Right lobe of liver (tissue), 6 donors: ENCODE measurements at regions not wholly inside any gene's neighbourhood (a gene's known extent, or its start where the extent isn't known, plus 50 kb on each side); places are given as distances from the start of the nearest gene placed in this dataset.
"Not testable (repeated sequence)": the region's sequence is repeated elsewhere in the genome, so short reads cannot be mapped to it uniquely, and the experiment has no call there.

Experiments used
- ATAC-seq, 4 donors: fragments of 200-7000 bp; cut with Tn5 transposase; one replicate each; pipeline ENCODE4 v1.9.1; 2020; ENCODE audit warnings: mild to moderate bottlenecking in 4 of 4, moderate library complexity in 4 of 4
- DNase-seq, 3 donors: peaks; one replicate each; pipeline ENCODE4 v3.0.0-alpha.2; 2020
- H3K27ac ChIP-seq, 3 donors: fragments of 200-600 bp; one replicate each; pipeline ENCODE4 v1.8.0; 2022
- H3K27me3 ChIP-seq, 2 donors: fragments of 200-600 bp; one replicate each; pipeline ENCODE4 v1.8.0; 2022
- H3K36me3 ChIP-seq, 4 donors: fragments of 200-600 bp; sonication (generic) in 1 of 4; one replicate each; pipeline versions ENCODE4 v1.5.1 to v1.8.0; 2017 to 2022; ENCODE audit warnings: control low read depth in 1 of 4
- H3K4me1 ChIP-seq, 4 donors: fragments of 200-600 bp; sonication (generic) in 1 of 4; one replicate each; pipeline versions ENCODE4 v1.5.1 to v1.8.0; 2017 to 2022; ENCODE audit warnings: control low read depth in 1 of 4
- H3K4me3 ChIP-seq, 3 donors: fragments of 200-600 bp; one replicate each; pipeline ENCODE4 v1.8.0; 2022
- H3K9me3 ChIP-seq, 4 donors: fragments of 200-600 bp; sonication (generic) in 1 of 4; one replicate each; pipeline versions ENCODE4 v1.5.1 to v1.8.0; 2017 to 2022; ENCODE audit warnings: control low read depth in 1 of 4
- CTCF ChIP-seq, 4 donors: fragments of 200-600 bp in 3 of 4; fragments of 450-650 bp in 1 of 4; IDR thresholded peaks; one replicate each; pipeline versions ENCODE4 v1.5.1 to v1.8.0; 2016 to 2022; ENCODE audit warnings: antibody characterized with exemption in 4 of 4, mild to moderate bottlenecking in 2 of 4
- POLR2A ChIP-seq: fragments of 450-650 bp; IDR thresholded peaks from one replicate; pipeline ENCODE4 v1.6.1; 2017; ENCODE audit warnings: antibody characterized with exemption, mild to moderate bottlenecking
- WGBS: methylation state at CpG from one replicate; pipeline ENCODE4 v1.1.6; 2018; ENCODE audit warnings: low coverage, low lambda C conversion rate; ENCODE audit not compliant: insufficient coverage; ENCODE audit errors: missing lambda C conversion rate; 5-methylcytosine and 5-hydroxymethylcytosine counted together
- intact Hi-C, 2 donors: fragments of 100-400 bp; cut with DNase I; formaldehyde crosslinking; loops; one replicate each; pipeline versions ENCODE4 v1.11.2 to v1.14.1; 2022
- donor health status: DM: no; HTN: yes; CAD: no.
- donor health status: DM: no; HTN: no; CAD: no.
- donor health status: DM: no; HTN: no; CAD: no.
- donor health status: DM: no; HTN: yes; CAD: no.
- donor health status: DM: no; HTN: yes; CAD: no.

- TF ChIP-seq CTCF (IDR thresholded peaks at IDR 0.05): no peak
- H3K4me1 ChIP-seq: no peaks in the 10 kb centered on the region
- ATAC-seq (no peak), DNase-seq (no peak)
- H3K27ac ChIP-seq: no peak overlapping the region
- intact Hi-C loops: no loop called here
- peaks cover 0 to 5% of the 10 kb centered on the region in 2 donors for H3K27me3 ChIP-seq
- no peaks in the 10 kb centered on the region for H3K9me3 ChIP-seq
- H3K36me3 ChIP-seq: no peaks in the 10 kb centered on the region
- no peak overlapping the region for H3K4me3 ChIP-seq
These were observed 127.4 kb downstream of the GPR85 start for GRCh38 chr7:112959276-112959675.

- no peaks in the 10 kb centered on the region for H3K4me1 ChIP-seq
- H3K4me3 ChIP-seq: no peak overlapping the region
- H3K27ac ChIP-seq: no peak overlapping the region
- H3K36me3 ChIP-seq: no peaks in the 10 kb centered on the region
- DNase-seq (no peak), ATAC-seq (no peak)
- H3K27me3 ChIP-seq: peaks cover 0 to 5% of the 10 kb centered on the region in 2 donors
- TF ChIP-seq CTCF (IDR thresholded peaks at IDR 0.05) (no peak), POLR2A (no peak)
- no peaks in the 10 kb centered on the region for H3K9me3 ChIP-seq
- intact Hi-C loops: no loop called here
These were observed 127.9 kb downstream of the GPR85 start for GRCh38 chr7:112958775-112959174.

DNA sequence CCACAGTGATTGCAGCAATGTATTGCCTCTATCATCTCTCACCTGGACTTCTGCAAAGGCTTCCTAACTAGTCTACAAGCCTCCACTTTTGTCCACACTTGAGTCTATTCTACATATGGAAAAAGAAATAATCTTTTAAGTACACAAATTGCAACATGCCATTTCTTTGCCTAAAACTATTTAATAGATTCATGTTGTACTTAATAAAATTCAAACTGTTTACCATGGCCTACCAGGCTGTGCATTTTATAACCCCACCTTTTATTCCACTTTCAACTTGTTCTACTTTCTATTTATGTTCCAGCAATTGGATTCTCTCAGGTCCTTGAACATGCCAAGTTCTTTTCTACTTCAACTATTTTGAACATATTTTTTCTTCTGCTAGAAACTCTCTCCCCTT lies 128.7 kb downstream of the GPR85 start:
- H3K9me3 ChIP-seq: no peaks in the 10 kb centered on the region
- ATAC-seq (no peak), DNase-seq (no peak)
- TF ChIP-seq CTCF (IDR thresholded peaks at IDR 0.05) (no peak), POLR2A (no peak)
- no peak overlapping the region for H3K4me3 ChIP-seq
- H3K4me1 ChIP-seq: no peaks in the 10 kb centered on the region
- no peaks in the 10 kb centered on the region for H3K36me3 ChIP-seq
- peaks cover 0 to 5% of the 10 kb centered on the region in 2 donors for H3K27me3 ChIP-seq
- no peak overlapping the region for H3K27ac ChIP-seq
- intact Hi-C loops: no loop called here

- DNase-seq, H3K4me3 ChIP-seq, H3K27me3 ChIP-seq, H3K9me3 ChIP-seq, H3K36me3 ChIP-seq, H3K4me1 ChIP-seq, ATAC-seq, intact Hi-C loops, H3K27ac ChIP-seq: not testable (repeated sequence)
- WGBS: 52% methylated on average over 3 of the region's 3 CpGs
These were observed 133.6 kb downstream of the GPR85 start for GRCh38 chr7:112953031-112953430.

GRCh38 chr7:112951070-112951469 lies 135.6 kb downstream of the GPR85 start:
- DNase-seq: no peak
- WGBS: 57% methylated on average over 4 of the region's 4 CpGs
- TF ChIP-seq CTCF (IDR thresholded peaks at IDR 0.05) (no peak), POLR2A (no peak)
- H3K27me3 ChIP-seq: no peaks in the 10 kb centered on the region
- ATAC-seq: no peak
- intact Hi-C loops: no loop called here
- no peaks in the 10 kb centered on the region for H3K36me3 ChIP-seq
- H3K4me3 ChIP-seq: no peak overlapping the region
- no peak overlapping the region for H3K27ac ChIP-seq
- no peaks in the 10 kb centered on the region for H3K9me3 ChIP-seq
- no peaks in the 10 kb centered on the region for H3K4me1 ChIP-seq

DNA sequence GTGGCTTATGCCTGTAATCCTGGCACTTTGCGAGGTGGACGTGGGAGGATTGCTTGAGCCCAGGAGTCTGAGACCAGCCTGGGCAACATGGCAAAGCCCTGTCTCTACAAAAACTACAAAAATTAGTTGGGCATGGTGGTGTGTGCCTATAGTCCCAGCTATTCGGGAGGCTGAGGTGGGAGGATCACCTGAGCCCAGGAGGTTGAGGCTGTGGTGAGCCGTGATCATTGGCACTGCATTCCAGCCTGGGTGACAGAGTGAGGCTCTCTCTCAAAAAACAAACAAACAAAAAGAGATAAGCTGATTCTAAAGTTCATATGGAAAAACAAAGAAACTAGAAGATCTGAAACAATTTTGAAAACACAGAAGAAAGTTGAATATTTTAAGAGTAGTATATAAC lies 136.9 kb downstream of the GPR85 start:
- DNase-seq, intact Hi-C loops, H3K27me3 ChIP-seq, H3K9me3 ChIP-seq, ATAC-seq, H3K4me3 ChIP-seq, H3K27ac ChIP-seq, H3K4me1 ChIP-seq, H3K36me3 ChIP-seq: not testable (repeated sequence)
- WGBS: 38% methylated on average over 4 of the region's 4 CpGs
